ENCODE measurements at regions not wholly inside any gene's neighbourhood (a gene's known extent, or its start where the extent isn't known, plus 50 kb on each side); places are given as distances from the start of the nearest gene placed in this dataset.

DNA sequence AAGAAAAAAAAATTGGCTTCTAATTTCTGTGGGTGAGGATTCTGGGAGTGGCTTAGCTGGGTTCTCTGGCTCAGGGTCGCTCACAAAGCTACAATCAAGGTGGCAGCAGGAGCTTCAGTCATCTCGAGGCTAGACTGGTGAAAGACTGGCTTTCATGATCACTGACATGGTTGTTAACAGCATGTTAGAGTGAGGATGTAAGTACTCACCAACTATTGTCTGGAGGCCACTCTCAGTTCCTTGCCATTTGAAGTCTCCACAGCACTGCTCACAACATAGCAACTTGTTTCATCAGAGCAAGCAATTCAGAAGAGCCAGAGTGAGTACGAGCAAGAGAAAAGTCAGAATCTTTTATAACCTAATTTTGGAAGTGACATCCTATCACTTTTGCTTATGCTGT, 145.7 kb upstream of the PRSS16 start:
- TF ChIP-seq, protein P1, sequence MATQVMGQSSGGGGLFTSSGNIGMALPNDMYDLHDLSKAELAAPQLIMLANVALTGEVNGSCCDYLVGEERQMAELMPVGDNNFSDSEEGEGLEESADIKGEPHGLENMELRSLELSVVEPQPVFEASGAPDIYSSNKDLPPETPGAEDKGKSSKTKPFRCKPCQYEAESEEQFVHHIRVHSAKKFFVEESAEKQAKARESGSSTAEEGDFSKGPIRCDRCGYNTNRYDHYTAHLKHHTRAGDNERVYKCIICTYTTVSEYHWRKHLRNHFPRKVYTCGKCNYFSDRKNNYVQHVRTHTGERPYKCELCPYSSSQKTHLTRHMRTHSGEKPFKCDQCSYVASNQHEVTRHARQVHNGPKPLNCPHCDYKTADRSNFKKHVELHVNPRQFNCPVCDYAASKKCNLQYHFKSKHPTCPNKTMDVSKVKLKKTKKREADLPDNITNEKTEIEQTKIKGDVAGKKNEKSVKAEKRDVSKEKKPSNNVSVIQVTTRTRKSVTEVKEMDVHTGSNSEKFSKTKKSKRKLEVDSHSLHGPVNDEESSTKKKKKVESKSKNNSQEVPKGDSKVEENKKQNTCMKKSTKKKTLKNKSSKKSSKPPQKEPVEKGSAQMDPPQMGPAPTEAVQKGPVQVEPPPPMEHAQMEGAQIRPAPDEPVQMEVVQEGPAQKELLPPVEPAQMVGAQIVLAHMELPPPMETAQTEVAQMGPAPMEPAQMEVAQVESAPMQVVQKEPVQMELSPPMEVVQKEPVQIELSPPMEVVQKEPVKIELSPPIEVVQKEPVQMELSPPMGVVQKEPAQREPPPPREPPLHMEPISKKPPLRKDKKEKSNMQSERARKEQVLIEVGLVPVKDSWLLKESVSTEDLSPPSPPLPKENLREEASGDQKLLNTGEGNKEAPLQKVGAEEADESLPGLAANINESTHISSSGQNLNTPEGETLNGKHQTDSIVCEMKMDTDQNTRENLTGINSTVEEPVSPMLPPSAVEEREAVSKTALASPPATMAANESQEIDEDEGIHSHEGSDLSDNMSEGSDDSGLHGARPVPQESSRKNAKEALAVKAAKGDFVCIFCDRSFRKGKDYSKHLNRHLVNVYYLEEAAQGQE (IDR thresholded peaks at IDR 0.05; ENCODE audit: insufficient read depth in 1 of 2, low read depth in 2 of 2, low read length in 2 of 2) = no peak
- no peak for TF ChIP-seq POLR2AphosphoS5 (IDR thresholded peaks at IDR 0.05; ENCODE audit: low read depth, low read length)
